ENCODE measurements at regions not wholly inside any gene's neighbourhood (a gene's known extent, or its start where the extent isn't known, plus 50 kb on each side); places are given as distances from the start of the nearest gene placed in this dataset.

DNA sequence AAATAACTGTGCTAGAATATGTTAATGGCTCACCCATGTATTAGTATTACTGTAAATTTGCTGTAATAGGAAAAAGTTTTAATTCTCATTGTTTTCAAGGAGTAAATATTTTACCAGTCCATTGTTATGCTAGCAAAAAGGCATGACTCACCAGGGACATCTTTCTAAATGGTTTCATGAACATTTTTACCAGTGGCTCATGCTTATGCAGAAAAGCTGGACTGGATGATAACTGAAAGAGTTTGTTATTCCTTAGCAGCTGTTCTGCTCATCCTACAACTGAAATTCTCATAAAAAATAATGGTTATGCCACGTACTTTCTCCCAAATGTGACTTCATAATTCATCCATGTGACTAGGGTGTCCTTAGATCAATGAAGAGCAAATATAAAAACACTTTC is 111.9 kb upstream of the PCDH18 start:
- no peaks in the 10 kb centered on the region for H3K36me3 ChIP-seq (ENCODE audit: insufficient read depth, low read length)
- H3K9me2 ChIP-seq (ENCODE audit: insufficient read depth, low read length), result no peaks in the 10 kb centered on the region
- no peaks in the 10 kb centered on the region for H3K9me3 ChIP-seq (ENCODE audit: low read length)
- no peak for TF ChIP-seq TAF1 (IDR thresholded peaks at IDR 0.05; ENCODE audit: low read depth)
- TF ChIP-seq, protein P1, sequence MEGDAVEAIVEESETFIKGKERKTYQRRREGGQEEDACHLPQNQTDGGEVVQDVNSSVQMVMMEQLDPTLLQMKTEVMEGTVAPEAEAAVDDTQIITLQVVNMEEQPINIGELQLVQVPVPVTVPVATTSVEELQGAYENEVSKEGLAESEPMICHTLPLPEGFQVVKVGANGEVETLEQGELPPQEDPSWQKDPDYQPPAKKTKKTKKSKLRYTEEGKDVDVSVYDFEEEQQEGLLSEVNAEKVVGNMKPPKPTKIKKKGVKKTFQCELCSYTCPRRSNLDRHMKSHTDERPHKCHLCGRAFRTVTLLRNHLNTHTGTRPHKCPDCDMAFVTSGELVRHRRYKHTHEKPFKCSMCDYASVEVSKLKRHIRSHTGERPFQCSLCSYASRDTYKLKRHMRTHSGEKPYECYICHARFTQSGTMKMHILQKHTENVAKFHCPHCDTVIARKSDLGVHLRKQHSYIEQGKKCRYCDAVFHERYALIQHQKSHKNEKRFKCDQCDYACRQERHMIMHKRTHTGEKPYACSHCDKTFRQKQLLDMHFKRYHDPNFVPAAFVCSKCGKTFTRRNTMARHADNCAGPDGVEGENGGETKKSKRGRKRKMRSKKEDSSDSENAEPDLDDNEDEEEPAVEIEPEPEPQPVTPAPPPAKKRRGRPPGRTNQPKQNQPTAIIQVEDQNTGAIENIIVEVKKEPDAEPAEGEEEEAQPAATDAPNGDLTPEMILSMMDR (IDR thresholded peaks at IDR 0.05; ENCODE audit: poor library complexity, severe bottlenecking), result no peak
- TF ChIP-seq SMC3 (conservative IDR thresholded peaks at IDR 0.05; ENCODE audit: poor library complexity), result no peak
- no peak for TF ChIP-seq RAD21 (conservative IDR thresholded peaks at IDR 0.05)
- TF ChIP-seq EZH2 (IDR thresholded peaks at IDR 0.05; ENCODE audit: borderline replicate concordance, insufficient read depth, low read length, poor library complexity, severe bottlenecking), result no peak
- TF ChIP-seq, protein P2, sequence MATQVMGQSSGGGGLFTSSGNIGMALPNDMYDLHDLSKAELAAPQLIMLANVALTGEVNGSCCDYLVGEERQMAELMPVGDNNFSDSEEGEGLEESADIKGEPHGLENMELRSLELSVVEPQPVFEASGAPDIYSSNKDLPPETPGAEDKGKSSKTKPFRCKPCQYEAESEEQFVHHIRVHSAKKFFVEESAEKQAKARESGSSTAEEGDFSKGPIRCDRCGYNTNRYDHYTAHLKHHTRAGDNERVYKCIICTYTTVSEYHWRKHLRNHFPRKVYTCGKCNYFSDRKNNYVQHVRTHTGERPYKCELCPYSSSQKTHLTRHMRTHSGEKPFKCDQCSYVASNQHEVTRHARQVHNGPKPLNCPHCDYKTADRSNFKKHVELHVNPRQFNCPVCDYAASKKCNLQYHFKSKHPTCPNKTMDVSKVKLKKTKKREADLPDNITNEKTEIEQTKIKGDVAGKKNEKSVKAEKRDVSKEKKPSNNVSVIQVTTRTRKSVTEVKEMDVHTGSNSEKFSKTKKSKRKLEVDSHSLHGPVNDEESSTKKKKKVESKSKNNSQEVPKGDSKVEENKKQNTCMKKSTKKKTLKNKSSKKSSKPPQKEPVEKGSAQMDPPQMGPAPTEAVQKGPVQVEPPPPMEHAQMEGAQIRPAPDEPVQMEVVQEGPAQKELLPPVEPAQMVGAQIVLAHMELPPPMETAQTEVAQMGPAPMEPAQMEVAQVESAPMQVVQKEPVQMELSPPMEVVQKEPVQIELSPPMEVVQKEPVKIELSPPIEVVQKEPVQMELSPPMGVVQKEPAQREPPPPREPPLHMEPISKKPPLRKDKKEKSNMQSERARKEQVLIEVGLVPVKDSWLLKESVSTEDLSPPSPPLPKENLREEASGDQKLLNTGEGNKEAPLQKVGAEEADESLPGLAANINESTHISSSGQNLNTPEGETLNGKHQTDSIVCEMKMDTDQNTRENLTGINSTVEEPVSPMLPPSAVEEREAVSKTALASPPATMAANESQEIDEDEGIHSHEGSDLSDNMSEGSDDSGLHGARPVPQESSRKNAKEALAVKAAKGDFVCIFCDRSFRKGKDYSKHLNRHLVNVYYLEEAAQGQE (IDR thresholded peaks at IDR 0.05; ENCODE audit: borderline replicate concordance), result no peak
- no peak for TF ChIP-seq EP300 (conservative IDR thresholded peaks at IDR 0.05; ENCODE audit: poor library complexity, severe bottlenecking)
- H4K20me1 ChIP-seq (ENCODE audit: insufficient read depth), result no peaks in the 10 kb centered on the region
- H3K4me2 ChIP-seq (ENCODE audit: low read length), result no peak overlapping the region
- no peak overlapping the region for H3K4me3 ChIP-seq (ENCODE audit: low read length)
- no peak overlapping the region for H2AFZ ChIP-seq (ENCODE audit: low read depth, low read length)
- H3K79me2 ChIP-seq (replicated peaks; ENCODE audit: insufficient read depth, low read length), result no peaks in the 10 kb centered on the region
- H3K27ac ChIP-seq (ENCODE audit: low read length), result no peak overlapping the region
- no peaks in the 10 kb centered on the region for H3K27me3 ChIP-seq (ENCODE audit: insufficient read depth, low read depth, low read length)
- H3K9ac ChIP-seq (ENCODE audit: low read length), result no peak overlapping the region
- no peaks in the 10 kb centered on the region for H3F3A ChIP-seq (ENCODE audit: insufficient read depth, low read length, poor library complexity, severe bottlenecking)

DNA sequence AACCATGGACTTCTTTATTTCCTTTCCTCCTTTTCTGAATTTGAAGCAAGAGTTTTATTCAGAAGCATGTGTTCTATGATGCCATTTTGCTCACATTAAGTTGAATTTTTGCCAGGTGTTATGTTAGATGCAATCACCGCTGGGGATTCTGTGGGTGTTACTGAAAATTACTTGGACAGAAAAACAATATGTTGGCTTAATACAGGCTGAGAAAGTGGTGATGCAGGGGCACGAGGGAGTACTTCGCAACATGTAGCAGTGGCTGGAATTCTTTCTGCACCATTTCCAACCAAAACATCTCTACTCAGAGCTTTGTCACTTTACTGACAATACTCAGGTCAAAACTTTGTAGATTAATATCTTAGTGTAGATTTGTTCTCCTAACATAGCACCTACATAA is 109.2 kb upstream of the PCDH18 start:
- TF ChIP-seq SMC3 (conservative IDR thresholded peaks at IDR 0.05; ENCODE audit: poor library complexity), result no peak
- TF ChIP-seq TAF1 (IDR thresholded peaks at IDR 0.05; ENCODE audit: low read depth), result no peak
- TF ChIP-seq, protein P1 (IDR thresholded peaks at IDR 0.05; ENCODE audit: poor library complexity, severe bottlenecking), result no peak
- no peak for TF ChIP-seq RAD21 (conservative IDR thresholded peaks at IDR 0.05)
- TF ChIP-seq EZH2 (IDR thresholded peaks at IDR 0.05; ENCODE audit: borderline replicate concordance, insufficient read depth, low read length, poor library complexity, severe bottlenecking), result no peak
- TF ChIP-seq, protein P2 (IDR thresholded peaks at IDR 0.05; ENCODE audit: borderline replicate concordance), result no peak
- TF ChIP-seq MXI1 (conservative IDR thresholded peaks at IDR 0.05; ENCODE audit: poor library complexity, severe bottlenecking), result no peak
- no peak for TF ChIP-seq POLR2AphosphoS5 (IDR thresholded peaks at IDR 0.05)
- TF ChIP-seq EP300 (conservative IDR thresholded peaks at IDR 0.05; ENCODE audit: poor library complexity, severe bottlenecking), result no peak
- Histone ChIP-seq H3K9me3 (ENCODE audit: low read length) (no peaks in the 10 kb centered on the region), H3K4me2 (ENCODE audit: low read length) (no peak overlapping the region), H3K79me2 (replicated peaks; ENCODE audit: insufficient read depth, low read length) (no peaks in the 10 kb centered on the region), H3K27me3 (ENCODE audit: insufficient read depth, low read depth, low read length) (no peaks in the 10 kb centered on the region), H2AFZ (ENCODE audit: low read depth, low read length) (no peak overlapping the region), H3K27ac (ENCODE audit: low read length) (no peak overlapping the region), H3F3A (ENCODE audit: insufficient read depth, low read length, poor library complexity, severe bottlenecking) (no peaks in the 10 kb centered on the region), H3K9me2 (ENCODE audit: insufficient read depth, low read length) (no peaks in the 10 kb centered on the region), H3K36me3 (ENCODE audit: insufficient read depth, low read length) (no peaks in the 10 kb centered on the region), H3K4me3 (ENCODE audit: low read length) (no peak overlapping the region), H3K9ac (ENCODE audit: low read length) (no peak overlapping the region), H4K20me1 (ENCODE audit: insufficient read depth) (no peaks in the 10 kb centered on the region)
